ENCODE measurements at regions not wholly inside any gene's neighbourhood (a gene's known extent, or its start where the extent isn't known, plus 50 kb on each side); places are given as distances from the start of the nearest gene placed in this dataset.

- TF ChIP-seq EZH2 (IDR thresholded peaks at IDR 0.05; ENCODE audit: low read depth) (no peak), CTCF (conservative IDR thresholded peaks at IDR 0.05) (no peak)
Measured at GRCh38 chrX:96579252-96579651, 105.4 kb upstream of the DIAPH2 start.

Measured in PC-9 (cell line).